ENCODE measurements at regions not wholly inside any gene's neighbourhood (a gene's known extent, or its start where the extent isn't known, plus 50 kb on each side); places are given as distances from the start of the nearest gene placed in this dataset.

- ChIA-PET CTCF (no interaction called here), POLR2A (no interaction called here)
These were observed 56.2 kb upstream of the PEX5L start for GRCh38 chr3:180092889-180093288.

DNA sequence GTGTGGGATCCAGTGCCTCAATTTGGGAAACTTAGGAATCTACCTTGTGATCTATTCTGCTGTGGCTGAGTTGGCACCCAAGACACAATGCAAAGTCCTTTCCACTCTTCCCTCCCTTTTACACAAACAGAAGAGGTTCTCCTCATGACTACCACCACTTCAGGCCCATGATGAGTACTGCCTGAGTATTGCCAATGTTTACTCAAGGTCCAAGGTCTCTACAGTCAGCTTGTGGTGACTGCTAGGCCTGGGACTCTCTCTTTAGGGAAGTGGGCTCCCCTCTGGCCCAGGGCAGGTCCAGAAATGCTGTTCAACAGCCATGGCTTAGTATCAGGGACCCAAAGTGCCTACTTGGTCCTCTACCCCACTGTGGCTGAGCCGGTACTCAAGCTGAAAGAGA, 56.8 kb upstream of the PEX5L start:
- ChIA-PET CTCF (no interaction called here), POLR2A (no interaction called here)

DNA sequence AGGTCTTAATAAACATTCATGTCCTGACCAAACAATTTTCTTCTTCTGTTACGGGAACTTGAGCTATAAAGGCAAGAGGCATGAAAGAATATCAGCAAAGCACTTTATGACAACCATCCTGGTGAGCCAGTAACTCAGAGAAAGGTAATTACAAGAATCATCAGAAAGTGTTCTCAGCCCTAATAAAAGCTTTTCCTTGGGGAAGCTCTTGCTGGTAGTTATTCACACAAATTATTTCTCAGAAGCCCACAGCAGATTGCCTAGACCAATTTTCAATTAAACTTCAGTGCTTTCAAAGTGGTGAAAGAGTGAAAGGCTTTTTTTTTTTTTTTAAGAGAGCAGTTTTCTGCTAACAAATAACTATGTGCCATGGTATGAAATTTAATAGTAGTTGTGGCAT, 60.9 kb upstream of the PEX5L start:
- POLR2A ChIA-PET, result no interaction called here
- CTCF ChIA-PET, result no interaction called here

- CTCF ChIA-PET, result no interaction called here
- POLR2A ChIA-PET, result no interaction called here
These were observed 65.4 kb upstream of the PEX5L start for GRCh38 chr3:180102134-180102533.

DNA sequence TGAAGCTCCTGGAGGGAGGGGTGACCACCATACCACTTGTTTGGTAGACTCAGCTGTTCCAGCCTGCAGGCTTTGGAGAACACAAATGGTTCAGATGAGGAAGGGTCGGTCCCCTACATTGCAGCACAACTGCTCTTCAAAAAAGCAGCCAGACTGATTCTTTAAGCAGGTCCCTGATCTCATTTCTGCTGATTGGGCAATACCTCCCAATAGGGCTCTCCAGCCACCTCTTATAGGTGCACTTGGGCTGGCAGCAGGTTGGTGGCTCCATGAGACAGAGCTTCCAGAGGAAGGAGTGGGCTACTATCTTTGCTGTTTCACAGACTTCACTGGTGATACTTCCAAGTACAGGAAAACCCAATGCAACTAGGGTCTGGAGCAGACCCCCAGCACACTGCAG, 65.9 kb upstream of the PEX5L start:
- ChIA-PET CTCF (no interaction called here), POLR2A (no interaction called here)

DNA sequence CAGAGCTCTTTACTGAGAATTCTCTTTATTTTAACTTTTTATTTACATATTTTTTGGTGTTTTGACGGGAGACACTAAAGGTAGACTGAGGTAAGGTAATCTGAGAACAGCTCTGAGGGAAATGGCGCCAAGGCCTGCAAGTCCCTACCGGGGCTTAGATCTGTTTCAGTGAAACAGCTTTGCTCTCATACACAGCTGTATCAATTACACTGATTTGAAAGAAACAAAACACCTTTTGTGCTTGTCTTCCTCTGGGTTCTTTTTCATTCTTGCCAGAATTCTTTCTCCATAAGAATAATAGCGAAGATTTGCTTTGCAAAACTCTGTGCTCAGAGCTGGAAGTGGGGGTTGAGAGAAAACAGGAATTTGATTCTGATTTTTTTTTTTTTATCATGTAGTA, 79.5 kb upstream of the PEX5L start:
- POLR2A ChIA-PET, result no interaction called here
- CTCF ChIA-PET, result no interaction called here

GRCh38 chr3:180116658-180117057, 79.9 kb upstream of the PEX5L start:
- ChIA-PET CTCF (no interaction called here), POLR2A (no interaction called here)

DNA sequence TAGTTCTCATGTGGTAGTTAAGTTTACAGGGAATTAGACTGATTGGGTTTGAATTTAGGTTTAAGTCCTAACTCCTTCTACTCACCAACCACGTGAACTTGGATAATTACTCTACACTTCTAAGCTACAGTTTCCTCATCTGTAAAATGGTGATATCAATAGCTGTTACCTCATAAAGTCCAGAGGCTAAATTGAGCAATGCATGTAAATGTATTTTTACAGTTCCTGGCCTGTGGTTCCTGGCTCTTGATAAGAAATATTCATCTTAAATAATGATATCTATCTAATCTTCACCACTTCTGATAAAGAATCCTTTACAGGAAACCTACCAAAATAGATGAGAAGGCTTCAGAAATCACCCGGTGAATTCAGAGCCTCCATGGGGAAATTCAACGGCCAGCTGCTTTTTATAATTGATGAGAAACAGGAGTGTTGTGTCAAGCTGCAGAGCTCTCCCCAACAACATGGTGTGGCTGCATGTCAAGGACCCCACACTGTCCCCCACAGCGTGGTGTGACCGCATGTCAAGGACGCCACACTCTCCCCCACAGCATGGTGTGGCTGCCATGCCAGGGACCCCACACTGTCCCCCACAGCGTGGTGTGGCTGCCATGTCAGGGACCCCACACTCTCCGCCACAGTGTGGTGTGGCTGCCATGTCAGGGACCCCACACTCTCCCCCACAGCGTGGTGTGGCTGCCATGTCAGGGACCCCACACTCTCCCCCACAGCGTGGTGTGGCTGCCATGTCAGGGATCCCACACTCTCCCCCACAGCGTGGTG, 80.8 kb upstream of the PEX5L start:
- POLR2A ChIA-PET, result no interaction called here

DNA sequence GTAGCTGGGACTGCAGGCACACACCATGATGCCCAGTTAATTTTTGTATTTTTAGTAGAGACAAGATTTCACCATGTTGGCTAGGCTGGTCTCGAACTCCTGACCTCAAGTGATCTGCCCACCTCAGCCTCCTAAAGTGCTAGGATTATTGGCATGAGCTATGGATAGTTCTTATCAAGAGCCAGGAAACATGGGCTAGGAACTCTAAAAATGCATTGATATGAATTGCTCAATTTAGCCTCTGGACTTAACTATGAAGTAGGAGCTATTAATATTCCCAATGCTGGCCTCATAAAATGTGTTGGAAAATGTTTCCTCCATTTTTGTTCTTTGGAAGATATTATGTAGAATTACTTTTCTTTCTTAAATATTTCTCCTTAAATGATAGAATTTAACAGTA, 82.8 kb upstream of the PEX5L start:
- CTCF ChIA-PET, result no interaction called here
- POLR2A ChIA-PET, result no interaction called here

More for the DNA sequence above, 80.8 kb upstream of the PEX5L start:
- CTCF ChIA-PET, result no interaction called here

DNA sequence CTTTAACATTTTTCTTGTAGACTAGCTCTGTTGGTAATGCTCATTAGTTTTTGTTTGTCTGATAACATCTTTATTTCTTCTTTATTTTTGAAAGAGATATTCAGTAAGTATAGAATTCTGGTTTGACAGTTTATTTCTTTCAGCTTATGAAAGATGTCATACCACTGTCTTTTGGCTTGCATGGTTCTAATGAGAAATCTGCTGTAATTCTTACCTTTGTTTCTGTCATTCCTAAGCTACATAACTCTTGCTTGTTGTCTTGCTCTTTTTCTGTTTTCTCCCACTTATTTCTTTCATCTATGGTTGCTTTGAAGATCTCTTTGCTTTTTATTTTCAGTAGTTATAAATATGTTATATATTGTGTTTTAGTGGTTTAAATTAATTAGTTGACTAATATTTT, 87.2 kb upstream of the PEX5L start:
- POLR2A ChIA-PET, result no interaction called here
- CTCF ChIA-PET, result no interaction called here

DNA sequence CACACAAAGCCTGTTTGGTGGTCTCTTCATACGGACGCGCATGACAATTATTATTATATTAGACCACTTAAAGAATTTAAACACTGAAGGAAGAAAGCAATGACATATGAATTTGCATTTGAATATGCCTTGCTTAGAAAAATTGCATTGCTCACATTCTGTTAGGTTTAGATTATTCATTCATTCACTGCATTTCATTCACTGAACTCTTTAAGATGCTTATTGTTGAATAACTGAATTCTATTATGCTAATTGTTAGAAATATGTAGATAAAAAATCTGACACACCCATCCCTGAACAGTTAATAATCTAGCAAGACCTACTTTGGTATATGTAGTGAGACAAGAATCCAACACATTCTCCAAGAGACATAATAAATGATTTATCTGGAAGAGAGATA, 94.4 kb upstream of the PEX5L start:
- POLR2A ChIA-PET, result no interaction called here
- CTCF ChIA-PET, result no interaction called here

DNA sequence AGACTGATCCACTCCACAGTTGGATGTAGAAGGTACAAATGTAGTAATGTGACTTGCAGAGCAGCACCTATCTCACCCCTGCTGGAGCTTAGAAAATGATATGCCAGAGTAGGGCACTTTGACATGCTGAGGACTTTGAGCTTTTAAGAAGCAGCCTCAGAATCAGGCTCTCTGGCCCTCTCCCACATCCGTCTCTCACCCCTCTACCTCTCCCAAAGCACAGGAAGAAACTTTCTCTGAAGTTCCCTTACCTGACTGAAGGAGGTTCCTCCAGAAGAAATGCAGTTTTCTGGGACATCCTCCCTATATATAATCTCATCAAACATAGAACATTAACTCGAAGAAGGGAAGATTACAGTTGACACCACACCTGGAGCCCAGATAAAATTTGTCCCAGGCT, 98.4 kb upstream of the PEX5L start:
- ChIA-PET CTCF (no interaction called here), POLR2A (no interaction called here)

DNA sequence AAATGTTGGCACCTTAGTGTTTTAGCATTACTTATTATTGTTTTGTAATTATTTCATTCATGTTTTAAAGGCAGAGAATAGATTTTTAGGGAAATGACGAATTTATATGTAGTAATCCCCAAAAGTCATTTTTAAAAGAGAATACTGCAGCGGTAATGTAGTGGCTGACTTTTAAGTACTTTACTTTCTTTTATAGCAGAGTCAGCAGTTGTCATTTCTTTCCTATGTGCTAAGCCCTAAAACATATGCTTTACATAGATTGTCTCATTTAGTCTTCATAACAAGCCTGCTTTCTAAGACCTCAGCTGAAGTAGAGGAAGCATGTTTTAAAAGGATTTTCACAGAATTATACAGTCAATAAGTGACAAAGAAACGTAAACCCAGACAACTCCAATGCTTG, 102.1 kb upstream of the PEX5L start:
- CTCF ChIA-PET, result no interaction called here
- POLR2A ChIA-PET, result no interaction called here

DNA sequence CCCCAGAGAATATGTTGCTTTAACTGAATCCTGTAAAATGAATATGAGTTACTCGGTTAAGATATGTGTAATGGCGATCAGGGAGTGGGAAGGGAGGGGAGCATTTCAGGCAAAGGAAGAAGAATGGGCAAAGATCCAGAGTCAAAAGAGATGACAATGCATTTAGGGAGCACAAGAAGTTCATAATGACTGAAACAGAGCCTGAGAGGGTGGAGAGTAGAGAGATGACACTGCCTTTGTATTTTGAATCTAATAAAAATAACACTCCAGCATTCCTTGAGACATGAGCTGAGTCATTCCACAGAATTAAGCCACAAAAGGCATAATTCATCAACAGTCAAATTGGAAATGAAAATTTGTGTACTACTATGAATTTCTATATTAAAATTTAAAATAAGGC, 105.3 kb upstream of the PEX5L start:
- CTCF ChIA-PET, result no interaction called here

GRCh38 chr3:180142472-180142871, 105.7 kb upstream of the PEX5L start:
- ChIA-PET POLR2A (no interaction called here), CTCF (interaction anchor here (0.7 kb wide), 1 partner anchor 22 kb away, joined by 3 read pairs; no protein-coding TSS in a partner anchor)

More for the DNA sequence above, 105.3 kb upstream of the PEX5L start:
- POLR2A ChIA-PET, result no interaction called here

DNA sequence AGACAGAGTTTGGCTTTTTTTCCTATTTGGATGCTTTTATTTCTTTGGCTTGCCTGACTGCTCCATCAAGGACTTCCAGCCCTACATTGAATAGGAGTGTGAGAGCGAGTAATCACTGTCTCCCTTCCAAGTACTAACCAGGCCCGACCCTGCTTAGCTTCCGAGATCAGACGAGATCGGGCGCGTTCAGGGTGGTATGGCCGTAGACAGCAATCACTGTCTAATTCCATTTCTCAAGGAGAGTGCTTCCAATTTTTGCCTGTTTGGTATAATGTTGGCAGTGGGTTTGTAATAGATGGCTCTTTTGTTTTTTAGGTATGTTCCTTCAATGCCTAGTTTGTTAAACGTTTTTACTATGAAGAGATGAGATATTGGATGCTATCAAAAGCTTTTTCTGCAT, 125.0 kb upstream of the PEX5L start:
- ChIA-PET CTCF (no interaction called here), POLR2A (no interaction called here)

DNA sequence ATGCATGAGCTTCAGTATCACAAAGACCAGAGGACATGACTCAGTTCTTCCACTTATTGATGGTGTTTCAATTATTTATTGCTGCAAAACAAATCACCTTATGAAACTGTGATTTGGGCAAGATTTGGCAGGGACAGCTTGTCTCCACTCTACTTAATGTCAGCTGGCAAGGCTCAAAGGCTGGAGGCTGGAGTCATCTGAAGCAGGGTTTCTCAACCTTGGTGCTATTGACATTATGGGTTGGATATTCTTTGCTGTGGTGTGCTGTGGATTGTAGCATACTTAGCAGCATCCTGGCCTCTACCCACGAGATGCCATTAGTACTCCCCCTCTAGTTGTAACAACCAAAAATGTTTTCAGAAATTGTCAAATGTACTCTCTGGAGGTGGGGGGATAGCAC, 138.8 kb upstream of the PEX5L start:
- POLR2A ChIA-PET, result no interaction called here
- CTCF ChIA-PET, result no interaction called here

GRCh38 chr3:180176059-180176458, 139.3 kb upstream of the PEX5L start:
- POLR2A ChIA-PET, result no interaction called here
- CTCF ChIA-PET, result no interaction called here

DNA sequence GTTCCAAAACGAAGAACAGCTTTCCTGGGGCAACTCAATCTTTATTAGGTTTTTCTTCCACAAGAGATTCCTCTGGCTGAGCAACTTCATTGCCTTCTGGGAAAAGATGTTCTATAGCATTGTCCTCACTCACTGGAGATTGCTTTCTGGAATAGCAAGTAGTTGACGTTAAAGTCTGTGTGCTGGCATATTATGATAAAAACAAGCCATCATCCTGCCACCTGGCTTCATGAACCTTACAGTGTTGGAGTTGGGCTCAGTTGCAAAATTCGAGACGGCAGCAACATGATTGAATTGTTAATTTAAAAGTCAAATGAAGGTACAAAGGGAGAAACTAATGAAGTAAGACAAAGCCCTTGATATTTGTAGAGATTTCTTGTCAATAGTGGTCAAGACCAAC, 140.5 kb upstream of the PEX5L start:
- CTCF ChIA-PET, result no interaction called here
- POLR2A ChIA-PET, result no interaction called here

GRCh38 chr3:180179562-180179961, 142.8 kb upstream of the PEX5L start:
- ChIA-PET POLR2A (no interaction called here), CTCF (no interaction called here)

DNA sequence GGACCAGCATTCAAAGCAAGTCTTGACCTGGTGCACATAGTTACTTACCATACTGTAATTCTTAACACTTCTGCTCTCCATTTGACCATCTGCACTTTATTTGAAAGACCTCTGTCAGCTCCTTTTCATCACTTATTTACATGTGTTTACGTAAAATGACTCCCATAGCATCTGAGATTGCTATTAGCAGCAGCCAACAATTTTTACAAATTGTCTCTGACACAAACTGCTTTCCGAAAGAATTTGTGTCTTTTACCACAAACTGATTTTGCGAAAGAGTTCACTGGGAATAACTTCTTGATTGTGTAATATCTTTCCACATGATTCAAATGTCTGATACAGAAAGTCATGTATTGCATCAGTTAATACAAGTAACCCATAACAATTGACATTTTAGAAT, 144.1 kb upstream of the PEX5L start:
- ChIA-PET CTCF (no interaction called here), POLR2A (no interaction called here)

DNA sequence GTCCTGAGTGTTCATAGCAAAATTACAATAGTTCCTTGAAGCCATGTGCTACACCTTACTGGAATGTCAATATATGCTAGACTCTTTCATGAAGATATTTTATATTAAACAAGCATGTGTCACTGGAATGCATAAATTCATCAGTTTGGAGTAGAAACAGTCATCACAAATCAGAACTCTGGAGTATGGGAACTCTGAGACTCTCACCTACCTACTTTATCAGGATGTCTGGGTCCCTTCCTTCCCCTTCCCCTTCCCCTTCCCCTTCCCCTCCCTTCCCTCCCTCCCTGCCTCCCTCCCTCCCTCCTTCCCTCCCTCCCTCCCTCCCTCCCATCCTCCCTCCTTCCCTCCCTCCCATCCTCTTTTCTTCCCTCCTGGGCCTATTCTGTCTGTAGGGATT, 144.7 kb upstream of the PEX5L start:
- ChIA-PET CTCF (no interaction called here), POLR2A (no interaction called here)

GRCh38 chr3:180183346-180183745, 146.6 kb upstream of the PEX5L start:
- CTCF ChIA-PET, result no interaction called here
- POLR2A ChIA-PET, result no interaction called here
